ENCODE measurements at regions not wholly inside any gene's neighbourhood (a gene's known extent, or its start where the extent isn't known, plus 50 kb on each side); places are given as distances from the start of the nearest gene placed in this dataset.

DNA sequence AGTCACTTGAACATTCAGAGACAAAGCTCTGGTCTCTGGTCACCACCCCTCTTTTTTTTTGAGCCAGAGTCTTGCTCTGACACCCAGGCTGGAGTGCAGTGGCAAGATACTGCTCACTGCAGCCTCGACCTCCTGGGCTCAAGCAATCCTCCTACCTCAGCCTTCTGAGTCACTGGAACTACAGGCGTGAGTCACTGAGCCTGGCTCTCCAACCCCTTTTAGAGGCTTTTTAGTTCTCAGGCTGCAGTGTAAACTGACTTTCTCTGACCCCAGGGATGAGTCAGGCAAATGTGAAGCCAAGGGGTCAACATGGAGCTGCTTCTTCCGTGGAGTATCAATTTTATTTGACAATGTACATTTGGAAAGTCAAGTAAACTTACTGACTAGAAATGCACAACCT lies 229.2 kb downstream of the PTTG2 start:
- no peaks in the 10 kb centered on the region for H3K79me1 ChIP-seq (ENCODE audit: low read depth in 1 of 2, low read length in 2 of 2)
- BruUV-seq (replicated peaks): no TSS peak
- peaks cover 6% of the 10 kb centered on the region for H3K4me1 ChIP-seq (ENCODE audit: control insufficient read depth, insufficient read depth, low read length)
- H3K4me3 ChIP-seq (ENCODE audit: insufficient read depth, low read depth, low read length): no peak overlapping the region
- no peaks in the 10 kb centered on the region for H3K36me3 ChIP-seq (ENCODE audit: control insufficient read depth, insufficient read depth, low read length)
- CTCF ChIA-PET: interaction anchor here (0.6 to 1.0 kb wide), 2 partner anchors 10 to 28 kb away, joined by 3 read pairs; no protein-coding TSS in a partner anchor
- peak overlapping the region; percentile 80 for H3K4ac ChIP-seq (ENCODE audit: low read depth, low read length)
- in situ Hi-C loops (cut with MboI; ENCODE audit: low sequenced_read_pairs) (no loop called here), dilution Hi-C loops (cut with HindIII; ENCODE audit: low sequenced_read_pairs, unreplicated experiment) (no loop called here), intact Hi-C loops (cut with micrococcal nuclease) (loop anchor here (10.0 kb wide), 1 partner anchor 665 kb away; the partner anchor contains the start of gene TLR6)
- peak overlapping the region in 1 of 2 experiments; percentile 53; a peak in 1 of 4 replicates for H4K8ac ChIP-seq (ENCODE audit: low read depth in 2 of 2, low read length in 2 of 2)
- ATAC-seq (ENCODE audit: low read depth) (peak; percentile 86), DNase-seq (peak; percentile 95)
- peak overlapping the region; percentile 15; the same call in 1 of the 2 replicates for H3K27ac ChIP-seq (ENCODE audit: insufficient read depth, low read length)
- H2AK5ac ChIP-seq (ENCODE audit: low read depth, low read length): peak overlapping the region; percentile 45; the same call in 1 of the 2 replicates
- H3K18ac ChIP-seq (ENCODE audit: low read depth, low read length): peak overlapping the region; percentile 37; the same call in 1 of the 2 replicates
- H3K23ac ChIP-seq (ENCODE audit: low read depth, low read length): peak overlapping the region; percentile 19; the same call in 1 of the 2 replicates
- H2BK5ac ChIP-seq (ENCODE audit: low read depth, low read length, poor library complexity, severe bottlenecking): peak overlapping the region; percentile 41
- TF ChIP-seq MAZ (IDR thresholded peaks at IDR 0.05; ENCODE audit: borderline replicate concordance, low read depth, low read length) (peak; percentile 20; the same call in 1 of the 2 replicates), FOS (IDR thresholded peaks at IDR 0.05; ENCODE audit: low read depth, low read length) (peak; percentile 84)
- TF ChIP-seq, protein P1, sequence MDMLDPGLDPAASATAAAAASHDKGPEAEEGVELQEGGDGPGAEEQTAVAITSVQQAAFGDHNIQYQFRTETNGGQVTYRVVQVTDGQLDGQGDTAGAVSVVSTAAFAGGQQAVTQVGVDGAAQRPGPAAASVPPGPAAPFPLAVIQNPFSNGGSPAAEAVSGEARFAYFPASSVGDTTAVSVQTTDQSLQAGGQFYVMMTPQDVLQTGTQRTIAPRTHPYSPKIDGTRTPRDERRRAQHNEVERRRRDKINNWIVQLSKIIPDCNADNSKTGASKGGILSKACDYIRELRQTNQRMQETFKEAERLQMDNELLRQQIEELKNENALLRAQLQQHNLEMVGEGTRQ (IDR thresholded peaks at IDR 0.05; ENCODE audit: low read depth, low read length): no peak
- no peak overlapping the region for H4K5ac ChIP-seq (ENCODE audit: low read depth, low read length)
- H4K20me1 ChIP-seq (ENCODE audit: insufficient read depth, low read length): no peaks in the 10 kb centered on the region
- no peak overlapping the region for H3K56ac ChIP-seq (ENCODE audit: extremely low read depth, insufficient read depth, low read length)
- H2AK9ac ChIP-seq (replicated peaks; ENCODE audit: low read depth, low read length, poor library complexity): no peak overlapping the region
- H3K27me3 ChIP-seq (ENCODE audit: control insufficient read depth, insufficient read depth, low read length): no peaks in the 10 kb centered on the region
- peak overlapping the region; percentile 19; the same call in 1 of the 3 replicates for H2BK15ac ChIP-seq (ENCODE audit: low read depth, low read length)
- WGBS, 2 experiments (ENCODE audit: extremely low coverage in 2 of 2, insufficient read length in 1 of 2): no CpG with 5 or more reads among the region's 3 CpGs
- H3K9me1 ChIP-seq (ENCODE audit: insufficient read depth, low read length): peaks cover 3% of the 10 kb centered on the region
- peak overlapping the region; percentile 60; the same call in 1 of the 2 replicates for H4K91ac ChIP-seq (ENCODE audit: insufficient read depth, low read depth, low read length)
- peak overlapping the region; percentile 83 for H2BK120ac ChIP-seq (ENCODE audit: low read depth, low read length)
- peak overlapping the region; percentile 91 for H3K14ac ChIP-seq (replicated peaks; ENCODE audit: low read depth, low read length)
- H3K4me2 ChIP-seq (ENCODE audit: low read depth, low read length): no peak overlapping the region
- H2BK20ac ChIP-seq (ENCODE audit: low read depth, low read length): peak overlapping the region; percentile 85; the same call in 1 of the 2 replicates
- no peaks in the 10 kb centered on the region for H3K9me3 ChIP-seq (ENCODE audit: control insufficient read depth, insufficient read depth, low read length)
- peak overlapping the region; percentile 15 for H2AFZ ChIP-seq (replicated peaks; ENCODE audit: low read length, poor library complexity)
- H3K9ac ChIP-seq (ENCODE audit: low read depth, low read length): no peak overlapping the region
- POLR2A ChIA-PET (ENCODE audit: unreplicated experiment): no interaction called here

All from IMR-90 (cell line).